SK-N-SH (cell line): ENCODE measurements at regions not wholly inside any gene's neighbourhood (a gene's known extent, or its start where the extent isn't known, plus 50 kb on each side); places are given as distances from the start of the nearest gene placed in this dataset.

Source experiments
- CTCF ChIA-PET: fragments of 300-600, 350-600 bp; formaldehyde crosslinking; extraction: SDS; loops from one replicate; lab custom pipeline; 2021; lab: Yijun Ruan, JAX
- POLR2A ChIA-PET: fragments of 350-600 bp; sonication (Branson Sonifier 250); formaldehyde crosslinking; extraction: SDS; loops from one replicate; lab custom pipeline; 2020; ENCODE audit warnings: antibody characterized with exemption, inconsistent platforms; lab: Yijun Ruan, JAX
- DNase-seq: peaks from one replicate; pipeline ENCODE4 v3.0.0; 2012
- H2AFZ ChIP-seq: fragments of 200-600 bp; sonication (generic); 2 replicates; pipeline ENCODE4 v1.8.1; 2016; ENCODE audit warnings: antibody characterized with exemption, mild to moderate bottlenecking, low read depth
- H3F3A ChIP-seq: fragments of 200-600 bp; sonication (generic); replicated peaks from 2 replicates; pipeline ENCODE3; 2016; ENCODE audit warnings: antibody characterized with exemption, mild to moderate bottlenecking; ENCODE audit not compliant: insufficient read depth
- H3K27ac ChIP-seq, 2 experiments: fragments of 200-500 bp in 1 of 2; fragments of 200-600 bp in 1 of 2; sonication (Bioruptor generic) in 1 of 2; sonication (generic), shearing (Covaris generic) in 1 of 2; 2 replicates each; pipeline versions ENCODE4 v1.5.1 to v1.6.1; 2014 to 2016; ENCODE audit warnings: low read depth in 2 of 2, inconsistent platforms in 1 of 2, low read length in 1 of 2, mild to moderate bottlenecking in 1 of 2, mixed read lengths in 1 of 2
- H3K27me3 ChIP-seq: fragments of 200-600 bp; sonication (generic), shearing (Covaris generic); 2 replicates; pipeline ENCODE4 v1.6.1; 2016; ENCODE audit warnings: mixed run types; ENCODE audit not compliant: insufficient read depth
- H3K36me3 ChIP-seq, 2 experiments: fragments of 200-500 bp in 1 of 2; fragments of 200-600 bp in 1 of 2; sonication (Bioruptor generic) in 1 of 2; sonication (generic) in 1 of 2; replicated peaks in 1 of 2; 2 replicates each; pipeline versions ENCODE3 to v1.5.1; 2014 to 2016; ENCODE audit warnings: low read length in 1 of 2, mild to moderate bottlenecking in 1 of 2; ENCODE audit not compliant: insufficient read depth in 2 of 2, control insufficient read depth in 1 of 2
- H3K4me1 ChIP-seq, 2 experiments: fragments of 200-500 bp in 1 of 2; fragments of 200-600 bp in 1 of 2; sonication (Bioruptor generic) in 1 of 2; sonication (generic), shearing (Covaris generic) in 1 of 2; 2 replicates each; pipeline versions ENCODE4 v1.5.1 to v1.6.1; 2014 to 2016; ENCODE audit warnings: low read depth in 1 of 2, low read length in 1 of 2, mixed run types in 1 of 2; ENCODE audit not compliant: insufficient read depth in 2 of 2, control insufficient read depth in 1 of 2
- H3K4me2 ChIP-seq: fragments of 200-600 bp; sonication (generic), shearing (Covaris generic); 2 replicates; pipeline ENCODE4 v1.6.1; 2017; ENCODE audit warnings: mixed run types
- H3K4me3 ChIP-seq, 2 experiments: fragments of 200-500 bp in 1 of 2; fragments of 200-600 bp in 1 of 2; sonication (Bioruptor generic) in 1 of 2; sonication (generic), shearing (Covaris generic) in 1 of 2; 2 replicates each; pipeline versions ENCODE4 v1.5.1 to v1.8.1; 2014 to 2016; ENCODE audit warnings: low read depth in 2 of 2, inconsistent platforms in 1 of 2, low read length in 1 of 2, mild to moderate bottlenecking in 1 of 2, mixed read lengths in 1 of 2, moderate library complexity in 1 of 2
- H3K79me2 ChIP-seq: fragments of 200-600 bp; sonication (generic); 2 replicates; pipeline ENCODE4 v1.8.1; 2017; ENCODE audit warnings: mild to moderate bottlenecking; ENCODE audit not compliant: insufficient read depth
- H3K9ac ChIP-seq: fragments of 200-600 bp; sonication (generic); 2 replicates; pipeline ENCODE4 v1.6.1; 2017; ENCODE audit warnings: mixed run types
- H3K9me2 ChIP-seq: fragments of 200-600 bp; sonication (generic); 2 replicates; pipeline ENCODE4 v1.6.1; 2017; ENCODE audit warnings: mixed run types
- H3K9me3 ChIP-seq: fragments of 200-600 bp; sonication (generic); 2 replicates; pipeline ENCODE4 v1.6.1; 2017; ENCODE audit warnings: mixed run types, mild to moderate bottlenecking, moderate library complexity
- H4K20me1 ChIP-seq: fragments of 200-600 bp; sonication (generic); 2 replicates; pipeline ENCODE4 v1.6.1; 2017; ENCODE audit warnings: mild to moderate bottlenecking, mixed run types; ENCODE audit not compliant: insufficient read depth
- CHD2 ChIP-seq: fragments of 150-350 bp; IDR thresholded peaks from 2 replicates; pipeline ENCODE4 v1.6.1; 2018; ENCODE audit warnings: low read length; ENCODE audit not compliant: partially characterized antibody
- CTCF ChIP-seq: fragments of 200-600 bp; sonication (generic); IDR thresholded peaks from 2 replicates; pipeline ENCODE4 v1.6.1; 2017; ENCODE audit warnings: antibody characterized with exemption, mild to moderate bottlenecking, moderate library complexity
- EZH2phosphoT487 ChIP-seq: fragments of 200-600 bp; sonication (generic); IDR thresholded peaks from 2 replicates; pipeline ENCODE4 v1.6.1; 2017; ENCODE audit warnings: low read depth, mixed run types, mild to moderate bottlenecking, antibody characterized with exemption, moderate library complexity, borderline replicate concordance
- FOXJ3 ChIP-seq: sonication (generic); formaldehyde crosslinking; IDR thresholded peaks from 2 replicates; pipeline ENCODE4 v1.5.1; 2020; ENCODE audit warnings: mild to moderate bottlenecking, missing genetic modification reagents
- GABPA ChIP-seq: IDR thresholded peaks from 2 replicates; pipeline ENCODE4 v1.4.0; 2012; ENCODE audit warnings: low read depth, mild to moderate bottlenecking
- MAX ChIP-seq: IDR thresholded peaks from 2 replicates; pipeline ENCODE4 v1.4.0; 2012; ENCODE audit warnings: low read depth
- MXI1 ChIP-seq: IDR thresholded peaks from 2 replicates; pipeline ENCODE4 v1.6.1; 2012; ENCODE audit warnings: mild to moderate bottlenecking, low read depth, low read length, improper control_type of control experiment
- NRF1 ChIP-seq: IDR thresholded peaks from 2 replicates; pipeline ENCODE4 v1.6.1; 2012; ENCODE audit warnings: low read depth, mild to moderate bottlenecking, low read length
- RAD21 ChIP-seq: IDR thresholded peaks from 2 replicates; pipeline ENCODE4 v1.6.1; 2012; ENCODE audit warnings: mild to moderate bottlenecking, low read length
- REST ChIP-seq: IDR thresholded peaks from 2 replicates; pipeline ENCODE4 v1.6.1; 2012; ENCODE audit warnings: mild to moderate bottlenecking, low read depth, low read length, moderate library complexity
- SIN3A ChIP-seq: IDR thresholded peaks from 2 replicates; pipeline ENCODE4 v1.6.1; 2012; ENCODE audit warnings: low read depth, mild to moderate bottlenecking, low read length, moderate library complexity, borderline replicate concordance
- TAF1 ChIP-seq: IDR thresholded peaks from 2 replicates; pipeline ENCODE4 v1.6.1; 2012; ENCODE audit warnings: low read depth, mild to moderate bottlenecking, low read length, moderate library complexity, borderline replicate concordance
- TCF12 ChIP-seq: IDR thresholded peaks from 2 replicates; pipeline ENCODE4 v1.4.0; 2012
- TEAD4 ChIP-seq: IDR thresholded peaks from 2 replicates; pipeline ENCODE4 v1.4.0; 2012; ENCODE audit warnings: mild to moderate bottlenecking, borderline replicate concordance; ENCODE audit not compliant: insufficient read depth
- YY1 ChIP-seq: IDR thresholded peaks from 2 replicates; pipeline ENCODE4 v1.4.0; 2012; ENCODE audit warnings: low read depth, mild to moderate bottlenecking
- WGBS: methylation state at CpG from one replicate; pipeline ENCODE4 v1.1.6; 2017; ENCODE audit warnings: low lambda C conversion rate; 5-methylcytosine and 5-hydroxymethylcytosine counted together
- TF ChIP-seq, protein P1 (sequence below): fragments of 150-350 bp; IDR thresholded peaks from 2 replicates; pipeline ENCODE4 v1.6.1; 2016; ENCODE audit warnings: mild to moderate bottlenecking, low read depth, low read length

GRCh38 chr5:82356808-82357671, 78.9 kb upstream of the RPS23 start (continued):
- TF ChIP-seq CTCF (no peak), REST (no peak), RAD21 (no peak), FOXJ3 (no peak), MXI1 (no peak)
- TF ChIP-seq, protein P1, sequence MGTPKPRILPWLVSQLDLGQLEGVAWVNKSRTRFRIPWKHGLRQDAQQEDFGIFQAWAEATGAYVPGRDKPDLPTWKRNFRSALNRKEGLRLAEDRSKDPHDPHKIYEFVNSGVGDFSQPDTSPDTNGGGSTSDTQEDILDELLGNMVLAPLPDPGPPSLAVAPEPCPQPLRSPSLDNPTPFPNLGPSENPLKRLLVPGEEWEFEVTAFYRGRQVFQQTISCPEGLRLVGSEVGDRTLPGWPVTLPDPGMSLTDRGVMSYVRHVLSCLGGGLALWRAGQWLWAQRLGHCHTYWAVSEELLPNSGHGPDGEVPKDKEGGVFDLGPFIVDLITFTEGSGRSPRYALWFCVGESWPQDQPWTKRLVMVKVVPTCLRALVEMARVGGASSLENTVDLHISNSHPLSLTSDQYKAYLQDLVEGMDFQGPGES, result no peak

DNA sequence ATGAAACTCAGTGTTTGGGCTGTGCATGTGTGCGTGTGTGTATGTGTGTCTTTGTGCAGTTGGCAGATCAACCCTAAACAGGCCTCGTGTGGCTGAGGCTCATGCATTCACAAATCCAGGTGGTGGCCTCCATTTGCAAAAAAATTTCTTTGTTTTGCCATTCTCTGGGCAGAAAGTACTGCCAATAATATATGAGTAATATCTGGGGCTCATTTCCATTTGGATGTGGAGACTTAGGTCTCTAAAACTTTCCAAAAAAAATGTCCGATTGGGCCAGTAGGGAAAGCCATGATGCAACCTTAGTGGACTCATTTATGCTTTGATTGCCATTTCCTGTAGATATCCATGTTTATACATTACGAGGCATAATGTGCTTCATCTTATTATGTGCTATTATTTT, 77.9 kb upstream of the RPS23 start:
- Histone ChIP-seq H2AFZ (no peak overlapping the region), H3K27me3 (no peaks in the 10 kb centered on the region), H3F3A (peaks cover 24% of the 10 kb centered on the region), H3K9me3 (no peaks in the 10 kb centered on the region), H3K79me2 (no peaks in the 10 kb centered on the region), H3K4me1 (peaks cover 0 to 15% of the 10 kb centered on the region in 2 experiments; a peak in 2 of 4 replicates), H3K9ac (no peak overlapping the region), H3K27ac (peak overlapping the region in 1 of 2 experiments; percentile 83; a peak in 2 of 4 replicates), H4K20me1 (no peaks in the 10 kb centered on the region), H3K4me2 (no peak overlapping the region), H3K36me3 (no peaks in the 10 kb centered on the region), H3K9me2 (no peaks in the 10 kb centered on the region), H3K4me3 (no peak overlapping the region)
- CTCF ChIA-PET, result interaction anchor here (1.1 to 2.3 kb wide), 2 partner anchors 10 to 1207 kb away, joined by 3 to 4 read pairs; no protein-coding TSS in a partner anchor
- TF ChIP-seq TAF1 (no peak), GABPA (no peak), CHD2 (no peak), SIN3A (no peak), MXI1 (no peak), YY1 (no peak), TCF12 (no peak), TEAD4 (no peak), EZH2phosphoT487 (no peak), MAX (no peak), NRF1 (no peak), REST (no peak)
- 81% methylated on average over 4 of the region's 4 CpGs for WGBS
- POLR2A ChIA-PET, result no interaction called here
- DNase-seq, result no peak
